K562 (cell line): ENCODE measurements at regions not wholly inside any gene's neighbourhood (a gene's known extent, or its start where the extent isn't known, plus 50 kb on each side); places are given as distances from the start of the nearest gene placed in this dataset.

Experiments
- ATAC-seq: fragments of 200-7000 bp; cut with Tn5 transposase; 3 replicates; pipeline ENCODE4 v1.9.1; 2020; ENCODE audit warnings: moderate library complexity
- BruUV-seq: library from RNA; stranded (reverse); fragments of 400-500 nt; replicated peaks from 2 replicates; lab custom pipeline; 2021; lab: Mats Ljungman, UMichigan
- CTCF ChIA-PET: fragments of 300-600 bp; formaldehyde crosslinking; extraction: SDS; loops from one replicate; lab custom pipeline; 2021; ENCODE audit warnings: low intra/inter-chr PET ratio; lab: Yijun Ruan, JAX
- POLR2A ChIA-PET: fragments of 300-600, 350-650 bp; sonication (Branson Sonifier 250); formaldehyde crosslinking; extraction: SDS; loops from one replicate; lab custom pipeline; 2021; ENCODE audit warnings: antibody characterized with exemption, inconsistent platforms; lab: Yijun Ruan, JAX
- DNase-seq, 4 experiments: peaks; one replicate each; pipeline versions ENCODE4 v3.0.0 to v3.0.0-alpha.2; 2011 to 2018; ENCODE audit warnings: low spot score in 3 of 4, mixed read lengths in 3 of 4; ENCODE audit errors: extremely low read depth in 1 of 4
- FAIRE-seq: peaks from 2 replicates; lab custom pipeline; 2011; peaks lifted over from hg19 to GRCh38; lab: Jason Lieb, UNC
- H2AFZ ChIP-seq: 2 replicates; pipeline ENCODE4 v1.6.0; 2011; ENCODE audit warnings: low read depth, low read length, control low read depth, inconsistent platforms
- H3K27ac ChIP-seq: fragments of 200-600 bp; 3 replicates; pipeline ENCODE4 v1.8.0; 2011; ENCODE audit warnings: low read depth, mild to moderate bottlenecking, control low read depth, inconsistent platforms, low read length, moderate library complexity, mixed read lengths; ENCODE audit errors: extremely low read depth
- H3K27me3 ChIP-seq, 2 experiments: fragments of 300-600 bp in 1 of 2; 2 replicates in 1 of 2; 3 replicates in 1 of 2; pipeline versions ENCODE4 v1.6.0 to v1.8.0; 2011; ENCODE audit warnings: inconsistent platforms in 2 of 2, low read length in 2 of 2, mild to moderate bottlenecking in 1 of 2, mixed read lengths in 1 of 2, moderate library complexity in 1 of 2; ENCODE audit not compliant: control insufficient read depth in 2 of 2, insufficient read depth in 2 of 2
- H3K36me3 ChIP-seq: fragments of 300-600 bp; 3 replicates; pipeline ENCODE4 v1.8.0; 2011; ENCODE audit warnings: mild to moderate bottlenecking, low read length, inconsistent platforms; ENCODE audit not compliant: control insufficient read depth, insufficient read depth
- H3K4me1 ChIP-seq, 2 experiments: fragments of 200-600 bp in 1 of 2; replicated peaks in 1 of 2; 2 replicates in 1 of 2; 3 replicates in 1 of 2; pipeline versions ENCODE4 v1.5.1 to v1.8.0; 2011; ENCODE audit warnings: inconsistent platforms in 2 of 2, low read length in 2 of 2, mild to moderate bottlenecking in 1 of 2, mixed read lengths in 1 of 2, moderate library complexity in 1 of 2; ENCODE audit not compliant: control insufficient read depth in 2 of 2, insufficient read depth in 2 of 2
- H3K4me2 ChIP-seq: 2 replicates; pipeline ENCODE4 v1.6.1; 2011; ENCODE audit warnings: low read length, control low read depth, inconsistent platforms, mixed read lengths; ENCODE audit not compliant: insufficient read depth
- H3K4me3 ChIP-seq: fragments of 200-600 bp; sonication (generic), shearing (Covaris generic); 2 replicates; pipeline ENCODE4 v1.5.1; 2016; ENCODE audit warnings: control low read depth, inconsistent platforms
- H3K79me2 ChIP-seq: fragments of 200-600 bp; 3 replicates; pipeline ENCODE4 v1.8.0; 2011; ENCODE audit warnings: low read length, inconsistent platforms; ENCODE audit not compliant: control insufficient read depth, insufficient read depth
- H3K9ac ChIP-seq, 2 experiments: 2 replicates each; pipeline versions ENCODE4 v1.6.0 to v1.6.1; 2011; ENCODE audit warnings: low read depth in 2 of 2, low read length in 2 of 2, control low read depth in 1 of 2, inconsistent platforms in 1 of 2, mild to moderate bottlenecking in 1 of 2, mixed read lengths in 1 of 2; ENCODE audit not compliant: insufficient read depth in 1 of 2
- H3K9me1 ChIP-seq: one replicate; pipeline ENCODE4 v1.6.0; 2011; ENCODE audit warnings: inconsistent platforms, mild to moderate bottlenecking, low read length, moderate library complexity; ENCODE audit not compliant: control insufficient read depth, insufficient read depth
- H3K9me3 ChIP-seq: replicated peaks from 2 replicates; pipeline ENCODE4 v1.5.1; 2011; ENCODE audit warnings: low read depth, low read length, inconsistent platforms; ENCODE audit not compliant: control insufficient read depth, insufficient read depth
- H4K20me1 ChIP-seq: replicated peaks from 2 replicates; pipeline ENCODE4 v1.6.1; 2011; ENCODE audit warnings: low read length, inconsistent platforms, mixed read lengths; ENCODE audit not compliant: control insufficient read depth, insufficient read depth
- BMI1 ChIP-seq: fragments of 150-350 bp; IDR thresholded peaks from 2 replicates; pipeline ENCODE4 v1.6.1; 2014; ENCODE audit warnings: low read length
- CXXC5 ChIP-seq: fragments of 250-450 bp; sonication (Bioruptor Pico); IDR thresholded peaks from 2 replicates; pipeline ENCODE4 v1.8.0; 2022; ENCODE audit warnings: inconsistent platforms, mild to moderate bottlenecking, moderate library complexity
- ETV1 ChIP-seq: fragments of 450-650 bp; conservative IDR thresholded peaks from 2 replicates; pipeline ENCODE4 v1.6.1; 2016; ENCODE audit warnings: missing genetic modification characterization, control low read depth, low read depth, missing compliant biosample characterization
- KLF1 ChIP-seq: fragments of 450-650 bp; IDR thresholded peaks from 2 replicates; pipeline ENCODE4 v1.6.1; 2016; ENCODE audit warnings: missing genetic modification characterization, missing compliant biosample characterization
- PTRF ChIP-seq: fragments of 450-650 bp; IDR thresholded peaks from 2 replicates; pipeline ENCODE4 v1.6.1; 2016; ENCODE audit warnings: mild to moderate bottlenecking, missing genetic modification characterization, missing compliant biosample characterization
- RBM22 ChIP-seq: fragments of 200-400 bp; formaldehyde crosslinking; IDR thresholded peaks from 2 replicates; pipeline ENCODE4 v1.6.1; 2018; ENCODE audit warnings: low read length, low read depth; ENCODE audit not compliant: poor library complexity, severe bottlenecking
- TAF7 ChIP-seq: fragments of 450-650 bp; IDR thresholded peaks from 2 replicates; pipeline ENCODE4 v1.6.1; 2016; ENCODE audit warnings: missing genetic modification characterization, missing compliant biosample characterization
- ZHX1 ChIP-seq: fragments of 150-350 bp; conservative IDR thresholded peaks from 2 replicates; pipeline ENCODE4 v1.6.1; 2014; ENCODE audit warnings: low read length
- ZNF316 ChIP-seq: fragments of 450-650 bp; IDR thresholded peaks from 2 replicates; pipeline ENCODE4 v1.6.1; 2016
- ZNF695 ChIP-seq: fragments of 450-650 bp; formaldehyde crosslinking; IDR thresholded peaks from 2 replicates; pipeline ENCODE4 v1.4.0; 2020; ENCODE audit warnings: mild to moderate bottlenecking, moderate library complexity
- WGBS: fragments of 100-300 bp; shearing (Covaris generic); methylation state at CpG from one replicate; pipeline ENCODE4 v1.1.6; 2016; ENCODE audit warnings: low coverage, mixed read lengths; ENCODE audit not compliant: insufficient coverage; ENCODE audit errors: missing lambda C conversion rate; 5-methylcytosine and 5-hydroxymethylcytosine counted together
- in situ Hi-C: fragments of 300-500 bp; cut with MboI; formaldehyde crosslinking; loops from 4 replicates; pipeline ENCODE4 v1.15.0; 2018; ENCODE audit warnings: inconsistent platforms, mixed read lengths
- intact Hi-C: fragments of 100-400 bp; cut with micrococcal nuclease; formaldehyde crosslinking; loops from 2 replicates; pipeline ENCODE4 v1.14.2; 2022
- TF ChIP-seq, protein P1 (sequence below): fragments of 250-450 bp; sonication (Bioruptor Pico); IDR thresholded peaks from 2 replicates; pipeline ENCODE4 v1.8.0; 2022; ENCODE audit warnings: inconsistent platforms, mild to moderate bottlenecking, moderate library complexity, borderline replicate concordance

GRCh38 chr7:45982907-45983719, 62.0 kb upstream of the IGFBP3 start:
- ATAC-seq (no peak), DNase-seq (no peak), FAIRE-seq (no peak)
- no peaks in the 10 kb centered on the region for H3K36me3 ChIP-seq
- ChIA-PET CTCF (no interaction called here), POLR2A (no interaction called here)
- in situ Hi-C loops (no loop called here), intact Hi-C loops (no loop called here)
- H3K4me1 ChIP-seq = no peaks in the 10 kb centered on the region
- H3K9me3 ChIP-seq = no peaks in the 10 kb centered on the region
- H3K9ac ChIP-seq = no peak overlapping the region
- H3K27me3 ChIP-seq = no peaks in the 10 kb centered on the region
- 1% methylated on average over 11 of the region's 11 CpGs for WGBS
- no TSS peak for BruUV-seq
- H3K9me1 ChIP-seq = no peaks in the 10 kb centered on the region
- no peaks in the 10 kb centered on the region for H3K79me2 ChIP-seq
- TF ChIP-seq KLF1 (tag) = no peak
- no peaks in the 10 kb centered on the region for H4K20me1 ChIP-seq
- no peak overlapping the region for H3K27ac ChIP-seq
- no peak overlapping the region for H3K4me3 ChIP-seq
- no peak overlapping the region for H2AFZ ChIP-seq
- no peak overlapping the region for H3K4me2 ChIP-seq

DNA sequence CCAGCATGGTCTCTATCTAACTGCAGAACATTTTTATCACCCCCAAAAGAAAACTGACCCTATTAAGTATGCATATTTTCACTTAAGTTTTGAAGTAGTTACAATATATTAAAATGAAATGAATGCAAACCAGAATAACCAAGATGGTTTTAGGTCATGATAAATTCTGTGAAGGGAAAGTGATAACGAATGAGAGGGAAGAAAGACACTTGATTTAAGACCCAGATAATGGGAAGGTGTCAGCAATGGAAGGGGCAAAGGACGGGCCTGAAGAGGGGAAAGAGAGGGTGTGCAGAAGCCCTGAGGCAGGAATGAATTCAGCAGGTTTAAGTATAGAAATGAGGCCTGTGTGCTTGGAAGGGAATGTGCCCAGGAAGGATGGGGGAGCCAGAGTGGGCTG, 61.1 kb upstream of the IGFBP3 start:
- Histone ChIP-seq H3K4me2 (no peak overlapping the region), H3K9me3 (no peaks in the 10 kb centered on the region), H3K36me3 (no peaks in the 10 kb centered on the region), H4K20me1 (no peaks in the 10 kb centered on the region), H3K9ac (no peak overlapping the region), H3K27ac (no peak overlapping the region), H3K79me2 (no peaks in the 10 kb centered on the region), H3K4me3 (no peak overlapping the region), H3K27me3 (no peaks in the 10 kb centered on the region), H3K4me1 (no peaks in the 10 kb centered on the region), H3K9me1 (no peaks in the 10 kb centered on the region), H2AFZ (no peak overlapping the region)
- FAIRE-seq (no peak), ATAC-seq (no peak), DNase-seq (no peak)
- WGBS = 0% methylated on average over 2 of the region's 2 CpGs
- ChIA-PET POLR2A (no interaction called here), CTCF (no interaction called here)
- no TSS peak for BruUV-seq
- intact Hi-C loops = no loop called here
- in situ Hi-C loops = no loop called here
- TF ChIP-seq ZNF316 (no peak), CXXC5 (CRISPR knock-in tag) (no peak), PTRF (tag) (no peak), ZNF695 (CRISPR knock-in tag) (no peak), ZHX1 (no peak), BMI1 (no peak), RBM22 (no peak), TAF7 (no peak), ETV1 (tag) (no peak)
- TF ChIP-seq, protein P1, sequence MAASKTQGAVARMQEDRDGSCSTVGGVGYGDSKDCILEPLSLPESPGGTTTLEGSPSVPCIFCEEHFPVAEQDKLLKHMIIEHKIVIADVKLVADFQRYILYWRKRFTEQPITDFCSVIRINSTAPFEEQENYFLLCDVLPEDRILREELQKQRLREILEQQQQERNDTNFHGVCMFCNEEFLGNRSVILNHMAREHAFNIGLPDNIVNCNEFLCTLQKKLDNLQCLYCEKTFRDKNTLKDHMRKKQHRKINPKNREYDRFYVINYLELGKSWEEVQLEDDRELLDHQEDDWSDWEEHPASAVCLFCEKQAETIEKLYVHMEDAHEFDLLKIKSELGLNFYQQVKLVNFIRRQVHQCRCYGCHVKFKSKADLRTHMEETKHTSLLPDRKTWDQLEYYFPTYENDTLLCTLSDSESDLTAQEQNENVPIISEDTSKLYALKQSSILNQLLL (CRISPR knock-in tag) = no peak
